ENCODE measurements at regions not wholly inside any gene's neighbourhood (a gene's known extent, or its start where the extent isn't known, plus 50 kb on each side); places are given as distances from the start of the nearest gene placed in this dataset.

GRCh38 chr10:43819464-43820230, 171.0 kb upstream of the ZNF32 start:
- no peak for TF ChIP-seq CTCF (IDR thresholded peaks at IDR 0.05; ENCODE audit: insufficient read depth, low read depth, low read length, missing control alignments)
- no peak for DNase-seq (ENCODE audit: low read depth)

GRCh38 chr10:43818687-43819086, 170.0 kb upstream of the ZNF32 start:
- no peak for DNase-seq (ENCODE audit: low read depth)
- no peak overlapping the region for H3K4me3 ChIP-seq (ENCODE audit: low read length)
- TF ChIP-seq CTCF (IDR thresholded peaks at IDR 0.05; ENCODE audit: insufficient read depth, low read depth, low read length, missing control alignments) = no peak

More at GRCh38 chr10:43819464-43820230, 171.0 kb upstream of the ZNF32 start:
- H3K4me3 ChIP-seq (ENCODE audit: low read length) = no peak overlapping the region

GRCh38 chr10:43817368-43817767, 168.7 kb upstream of the ZNF32 start:
- TF ChIP-seq CTCF (IDR thresholded peaks at IDR 0.05; ENCODE audit: insufficient read depth, low read depth, low read length, missing control alignments) = no peak
- H3K4me3 ChIP-seq (ENCODE audit: low read length) = no peak overlapping the region
- no peak for DNase-seq (ENCODE audit: low read depth)

- no peak overlapping the region for H3K4me3 ChIP-seq (ENCODE audit: low read length)
- no peak for TF ChIP-seq CTCF (IDR thresholded peaks at IDR 0.05; ENCODE audit: insufficient read depth, low read depth, low read length, missing control alignments)
Measured at GRCh38 chr10:43816351-43817321, 168.0 kb upstream of the ZNF32 start.

GRCh38 chr10:43815181-43815885, 166.7 kb upstream of the ZNF32 start:
- no peak for TF ChIP-seq CTCF (IDR thresholded peaks at IDR 0.05; ENCODE audit: insufficient read depth, low read depth, low read length, missing control alignments)
- no peak overlapping the region for H3K4me3 ChIP-seq (ENCODE audit: low read length)
- DNase-seq (ENCODE audit: low read depth) = no peak

More at GRCh38 chr10:43816351-43817321, 168.0 kb upstream of the ZNF32 start:
- no peak for DNase-seq (ENCODE audit: low read depth)

GRCh38 chr10:43814663-43815062, 166.0 kb upstream of the ZNF32 start:
- H3K4me3 ChIP-seq (ENCODE audit: low read length) = no peak overlapping the region
- TF ChIP-seq CTCF (IDR thresholded peaks at IDR 0.05; ENCODE audit: insufficient read depth, low read depth, low read length, missing control alignments) = no peak
- no peak for DNase-seq (ENCODE audit: low read depth)

Data from epithelial cell of esophagus (primary cell).